Hepatocyte (in vitro differentiated cells): ENCODE measurements at regions not wholly inside any gene's neighbourhood (a gene's known extent, or its start where the extent isn't known, plus 50 kb on each side); places are given as distances from the start of the nearest gene placed in this dataset.
"Not testable (repeated sequence)": the region's sequence is repeated elsewhere in the genome, so short reads cannot be mapped to it uniquely, and the experiment has no call there.

Source experiments
- DNase-seq: peaks from one replicate; pipeline ENCODE4 v3.0.0-alpha.2; 2016; ENCODE audit warnings: low spot score
- H2AFZ ChIP-seq: fragments of 200-600 bp; sonication (generic); 2 replicates; pipeline ENCODE4 v1.6.0; 2016; ENCODE audit warnings: antibody characterized with exemption, mild to moderate bottlenecking
- H3K27ac ChIP-seq: fragments of 200-600 bp; sonication (generic); 2 replicates; pipeline ENCODE4 v1.5.1; 2016; ENCODE audit warnings: mild to moderate bottlenecking
- H3K27me3 ChIP-seq: fragments of 200-600 bp; sonication (generic); 2 replicates; pipeline ENCODE4 v1.6.1; 2016
- H3K36me3 ChIP-seq: fragments of 200-600 bp; sonication (generic); replicated peaks from 2 replicates; pipeline ENCODE4 v1.5.1; 2016; ENCODE audit warnings: low read depth; ENCODE audit not compliant: insufficient read depth
- H3K4me1 ChIP-seq: fragments of 200-600 bp; sonication (generic); 2 replicates; pipeline ENCODE4 v1.5.1; 2016; ENCODE audit warnings: mild to moderate bottlenecking, moderate library complexity; ENCODE audit not compliant: insufficient read depth
- H3K4me2 ChIP-seq: fragments of 200-600 bp; sonication (generic); 2 replicates; pipeline ENCODE4 v1.6.0; 2016
- H3K4me3 ChIP-seq: fragments of 200-600 bp; sonication (generic); 2 replicates; pipeline ENCODE4 v1.5.1; 2016; ENCODE audit warnings: mild to moderate bottlenecking
- H3K79me2 ChIP-seq: fragments of 200-600 bp; sonication (generic); 2 replicates; pipeline ENCODE4 v1.6.0; 2017; ENCODE audit warnings: mild to moderate bottlenecking
- H3K9me2 ChIP-seq: fragments of 200-600 bp; sonication (generic); replicated peaks from 2 replicates; pipeline ENCODE4 v1.6.0; 2017; ENCODE audit warnings: mild to moderate bottlenecking; ENCODE audit not compliant: insufficient read depth
- H3K9me3 ChIP-seq: fragments of 200-600 bp; sonication (generic); 2 replicates; pipeline ENCODE4 v1.5.1; 2016; ENCODE audit warnings: low read depth, mild to moderate bottlenecking
- H4K20me1 ChIP-seq: fragments of 200-600 bp; sonication (generic); 2 replicates; pipeline ENCODE4 v1.6.0; 2016; ENCODE audit warnings: mild to moderate bottlenecking; ENCODE audit not compliant: insufficient read depth, poor library complexity, severe bottlenecking
- EZH2 ChIP-seq: fragments of 200-600 bp; sonication (generic); IDR thresholded peaks from 2 replicates; pipeline ENCODE4 v1.6.1; 2016; ENCODE audit warnings: antibody characterized with exemption, mild to moderate bottlenecking, borderline replicate concordance
- EZH2phosphoT487 ChIP-seq: fragments of 200-600 bp; sonication (generic); IDR thresholded peaks from one replicate; pipeline ENCODE4 v1.6.1; 2018; ENCODE audit warnings: antibody characterized with exemption, mild to moderate bottlenecking, low read depth, moderate library complexity; ENCODE audit not compliant: unreplicated experiment, severe bottlenecking
- WGBS: methylation state at CpG from one replicate; pipeline ENCODE4 v1.1.6; 2016; ENCODE audit warnings: low lambda C conversion rate; ENCODE audit errors: missing lambda C conversion rate; 5-methylcytosine and 5-hydroxymethylcytosine counted together
- TF ChIP-seq, protein P1 (sequence below): fragments of 200-600 bp; sonication (generic); IDR thresholded peaks from 2 replicates; pipeline ENCODE4 v1.5.1; 2016; ENCODE audit warnings: antibody characterized with exemption, mild to moderate bottlenecking; ENCODE audit not compliant: poor library complexity

GRCh38 chr3:146371902-146372301, 97.5 kb downstream of the PLSCR2 start:
- no peak overlapping the region for H3K27ac ChIP-seq
- TF ChIP-seq, protein P1, sequence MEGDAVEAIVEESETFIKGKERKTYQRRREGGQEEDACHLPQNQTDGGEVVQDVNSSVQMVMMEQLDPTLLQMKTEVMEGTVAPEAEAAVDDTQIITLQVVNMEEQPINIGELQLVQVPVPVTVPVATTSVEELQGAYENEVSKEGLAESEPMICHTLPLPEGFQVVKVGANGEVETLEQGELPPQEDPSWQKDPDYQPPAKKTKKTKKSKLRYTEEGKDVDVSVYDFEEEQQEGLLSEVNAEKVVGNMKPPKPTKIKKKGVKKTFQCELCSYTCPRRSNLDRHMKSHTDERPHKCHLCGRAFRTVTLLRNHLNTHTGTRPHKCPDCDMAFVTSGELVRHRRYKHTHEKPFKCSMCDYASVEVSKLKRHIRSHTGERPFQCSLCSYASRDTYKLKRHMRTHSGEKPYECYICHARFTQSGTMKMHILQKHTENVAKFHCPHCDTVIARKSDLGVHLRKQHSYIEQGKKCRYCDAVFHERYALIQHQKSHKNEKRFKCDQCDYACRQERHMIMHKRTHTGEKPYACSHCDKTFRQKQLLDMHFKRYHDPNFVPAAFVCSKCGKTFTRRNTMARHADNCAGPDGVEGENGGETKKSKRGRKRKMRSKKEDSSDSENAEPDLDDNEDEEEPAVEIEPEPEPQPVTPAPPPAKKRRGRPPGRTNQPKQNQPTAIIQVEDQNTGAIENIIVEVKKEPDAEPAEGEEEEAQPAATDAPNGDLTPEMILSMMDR, result no peak
- no peak for TF ChIP-seq EZH2
- TF ChIP-seq EZH2phosphoT487, result no peak
- no peak overlapping the region for H3K4me2 ChIP-seq
- 92% methylated on average over 1 of the region's 1 CpG for WGBS
- H2AFZ ChIP-seq, result no peak overlapping the region
- no peaks in the 10 kb centered on the region for H3K4me1 ChIP-seq
- H3K9me3 ChIP-seq, result no peaks in the 10 kb centered on the region
- no peaks in the 10 kb centered on the region for H3K79me2 ChIP-seq
- no peaks in the 10 kb centered on the region for H4K20me1 ChIP-seq
- H3K27me3 ChIP-seq, result no peaks in the 10 kb centered on the region
- no peak for DNase-seq
- H3K4me3 ChIP-seq, result no peak overlapping the region
- no peaks in the 10 kb centered on the region for H3K36me3 ChIP-seq
- H3K9me2 ChIP-seq, result no peaks in the 10 kb centered on the region

GRCh38 chr3:146368882-146369523, 100.4 kb downstream of the PLSCR2 start:
- WGBS, result 79% methylated on average over 3 of the region's 3 CpGs
- Histone ChIP-seq H3K4me3 (no peak overlapping the region), H3K9me2 (no peaks in the 10 kb centered on the region), H3K36me3 (no peaks in the 10 kb centered on the region), H3K4me1 (no peaks in the 10 kb centered on the region), H3K4me2 (no peak overlapping the region), H2AFZ (no peak overlapping the region), H3K27ac (no peak overlapping the region), H3K9me3 (no peaks in the 10 kb centered on the region), H4K20me1 (no peaks in the 10 kb centered on the region), H3K79me2 (no peaks in the 10 kb centered on the region), H3K27me3 (no peaks in the 10 kb centered on the region)
- no peak for DNase-seq
- TF ChIP-seq, protein P1, result no peak
- no peak for TF ChIP-seq EZH2phosphoT487
- TF ChIP-seq EZH2, result no peak

- Histone ChIP-seq H3K27ac (no peak overlapping the region), H4K20me1 (no peaks in the 10 kb centered on the region), H3K27me3 (no peaks in the 10 kb centered on the region), H3K4me3 (no peak overlapping the region), H3K4me1 (no peaks in the 10 kb centered on the region), H3K9me2 (no peaks in the 10 kb centered on the region), H3K79me2 (no peaks in the 10 kb centered on the region), H3K36me3 (no peaks in the 10 kb centered on the region), H2AFZ (no peak overlapping the region), H3K4me2 (no peak overlapping the region), H3K9me3 (no peaks in the 10 kb centered on the region)
- 100% methylated on average over 1 of the region's 1 CpG for WGBS
- TF ChIP-seq EZH2phosphoT487 (no peak), EZH2 (no peak)
- TF ChIP-seq, protein P1, result no peak
- no peak for DNase-seq
These were observed 108.9 kb upstream of the PLSCR4 start for GRCh38 chr3:146359841-146360240.

DNA sequence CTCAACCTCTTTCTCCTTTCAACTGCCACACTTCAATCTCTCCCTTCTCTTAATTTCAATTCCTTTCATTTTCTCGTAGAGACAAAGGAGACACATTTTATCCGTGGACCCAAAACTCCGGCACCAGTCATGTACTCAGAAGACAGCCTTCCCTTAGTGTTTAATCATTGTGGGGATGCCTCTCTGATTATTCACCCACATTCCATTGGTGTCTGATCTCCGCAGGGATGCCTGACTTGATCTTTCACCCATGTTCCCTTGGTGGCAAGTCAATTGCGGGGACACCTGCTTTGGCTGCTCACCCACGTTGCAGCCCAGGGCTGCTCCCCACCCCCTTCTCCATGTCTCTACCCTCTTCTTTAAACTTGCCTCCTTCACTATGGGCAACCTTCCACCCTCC, 103.5 kb upstream of the PLSCR4 start:
- H3K4me2 ChIP-seq, H3K9me3 ChIP-seq, DNase-seq, H3K4me3 ChIP-seq, H4K20me1 ChIP-seq, H3K4me1 ChIP-seq, H3K9me2 ChIP-seq, H2AFZ ChIP-seq, H3K36me3 ChIP-seq, H3K27me3 ChIP-seq, H3K79me2 ChIP-seq, H3K27ac ChIP-seq: not testable (repeated sequence)
- 95% methylated on average over 6 of the region's 6 CpGs for WGBS
